Stomach smooth muscle (tissue), 2 donors: ENCODE measurements at regions not wholly inside any gene's neighbourhood (a gene's known extent, or its start where the extent isn't known, plus 50 kb on each side); places are given as distances from the start of the nearest gene placed in this dataset.

Experiments used
- H3K27ac ChIP-seq: one replicate; pipeline ENCODE4 v1.7.0; 2013; ENCODE audit warnings: mild to moderate bottlenecking, low read length, inconsistent platforms
- H3K27me3 ChIP-seq, 2 donors: one replicate each; pipeline ENCODE4 v1.7.0; 2013; ENCODE audit warnings: low read length in 2 of 2; ENCODE audit not compliant: insufficient read depth in 2 of 2, control insufficient read depth in 1 of 2
- H3K36me3 ChIP-seq, 2 donors: one replicate each; pipeline ENCODE4 v1.7.0; 2013; ENCODE audit warnings: low read length in 2 of 2; ENCODE audit not compliant: control insufficient read depth in 2 of 2, insufficient read depth in 2 of 2
- H3K4me1 ChIP-seq: one replicate; pipeline ENCODE4 v1.7.0; 2013; ENCODE audit warnings: low read length; ENCODE audit not compliant: control insufficient read depth, insufficient read depth
- H3K4me3 ChIP-seq, 2 donors: one replicate each; pipeline ENCODE4 v1.7.0; 2013; ENCODE audit warnings: low read length in 2 of 2
- H3K9ac ChIP-seq, 2 donors: one replicate each; pipeline ENCODE4 v1.7.0; 2013; ENCODE audit warnings: low read length in 2 of 2, mild to moderate bottlenecking in 1 of 2
- H3K9me3 ChIP-seq, 2 donors: one replicate each; pipeline ENCODE4 v1.7.0; 2013; ENCODE audit warnings: low read length in 2 of 2; ENCODE audit not compliant: control insufficient read depth in 2 of 2
- donor health status: healthy.
- donor health status: Pancreatic carcinoma.

DNA sequence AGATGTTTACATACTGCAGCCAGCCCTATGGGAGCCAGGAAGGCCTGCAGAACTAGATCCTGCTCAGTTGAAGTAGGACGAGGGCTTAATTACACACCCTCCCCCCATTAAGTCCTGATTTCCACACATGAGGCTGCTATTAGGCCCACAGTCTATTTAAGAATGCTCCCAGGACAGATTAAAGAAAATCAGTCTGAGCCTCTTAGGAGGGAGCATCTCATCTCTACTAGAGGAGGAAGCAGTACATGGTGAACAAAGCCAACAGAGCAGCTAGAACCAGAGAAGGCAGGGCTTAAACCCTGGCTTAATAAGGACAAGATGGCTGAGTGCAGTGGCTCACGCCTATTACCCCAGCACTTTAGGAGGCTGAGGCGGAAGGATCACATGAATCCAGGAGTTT, 55.8 kb upstream of the ARHGAP5 start:
- H3K27ac ChIP-seq: no peak overlapping the region
- H3K27me3 ChIP-seq: no peaks in the 10 kb centered on the region
- H3K4me1 ChIP-seq: peaks cover 3% of the 10 kb centered on the region

DNA sequence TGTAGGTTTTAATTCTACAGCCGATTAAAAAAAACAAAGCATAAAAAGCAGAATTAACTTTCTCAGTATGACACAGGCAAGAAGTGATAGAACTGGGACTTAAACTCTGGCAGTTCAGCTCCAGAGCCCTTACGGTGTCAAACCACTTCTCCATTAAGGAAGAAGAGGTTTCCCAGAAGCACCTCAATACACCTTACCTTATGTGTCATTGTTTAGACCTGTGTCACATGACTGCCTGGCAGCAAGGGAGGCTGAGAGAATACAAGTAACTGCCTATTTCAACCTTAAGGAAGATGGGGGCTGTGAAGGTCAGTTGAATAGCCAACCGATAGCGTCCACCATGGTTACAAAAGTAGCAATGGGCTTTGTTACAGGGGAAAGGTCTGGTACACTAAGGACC, 54.6 kb upstream of the ARHGAP5 start:
- Histone ChIP-seq H3K27ac (no peak overlapping the region), H3K9ac (no peak overlapping the region), H3K9me3 (no peaks in the 10 kb centered on the region), H3K4me3 (no peak overlapping the region), H3K36me3 (no peaks in the 10 kb centered on the region), H3K27me3 (no peaks in the 10 kb centered on the region), H3K4me1 (peaks cover 3% of the 10 kb centered on the region)

More for the DNA sequence above, 55.8 kb upstream of the ARHGAP5 start:
- Histone ChIP-seq H3K4me3 (no peak overlapping the region), H3K9ac (no peak overlapping the region), H3K36me3 (no peaks in the 10 kb centered on the region), H3K9me3 (no peaks in the 10 kb centered on the region)

DNA sequence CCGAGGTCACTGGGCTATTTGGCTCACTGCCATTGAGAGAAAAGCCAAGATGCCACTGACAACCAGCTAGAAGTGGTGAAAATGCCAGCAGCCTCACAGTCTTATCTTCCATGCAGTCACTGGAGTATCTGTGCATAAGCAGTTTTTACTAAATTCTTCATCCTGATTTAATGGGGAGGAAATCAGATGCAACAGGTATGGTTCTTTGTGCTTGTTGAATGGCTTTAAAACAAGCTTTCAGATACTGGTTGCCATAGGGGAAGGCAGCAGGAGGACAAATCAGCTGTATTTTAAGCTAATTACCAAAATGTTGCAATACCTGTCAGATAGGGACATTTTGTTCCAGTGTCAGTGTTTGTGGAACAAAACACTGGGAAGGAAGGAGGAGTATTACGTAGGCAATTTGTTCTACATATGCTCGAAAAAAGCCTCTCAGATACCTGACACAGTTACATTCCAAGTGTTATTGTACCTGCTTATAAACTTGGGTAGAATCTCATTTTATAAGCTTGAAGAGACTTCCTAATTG, 54.1 kb upstream of the ARHGAP5 start:
- H3K4me1 ChIP-seq: peaks cover 3% of the 10 kb centered on the region
- H3K27me3 ChIP-seq: no peaks in the 10 kb centered on the region
- no peak overlapping the region for H3K9ac ChIP-seq
- no peaks in the 10 kb centered on the region for H3K36me3 ChIP-seq
- H3K27ac ChIP-seq: no peak overlapping the region
- H3K4me3 ChIP-seq: no peak overlapping the region
- no peaks in the 10 kb centered on the region for H3K9me3 ChIP-seq

DNA sequence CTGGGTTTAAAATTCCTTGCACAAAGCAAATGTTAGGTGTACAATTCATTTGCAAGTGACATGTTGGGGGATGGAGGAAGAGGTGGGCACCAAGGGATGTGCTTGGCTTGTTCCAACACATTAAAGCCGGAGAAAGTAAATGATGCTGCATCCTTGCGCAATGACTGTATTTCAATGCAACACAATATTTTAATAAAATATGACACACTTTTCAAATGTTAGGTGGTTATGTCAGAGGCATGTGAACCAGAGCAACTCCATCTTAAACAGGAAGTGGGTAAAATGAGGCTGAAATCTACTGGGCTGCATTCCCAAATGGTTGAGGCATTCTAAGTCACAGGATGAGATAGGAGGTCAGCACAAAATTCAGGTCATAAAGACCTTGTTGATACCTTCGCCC, 53.6 kb upstream of the ARHGAP5 start:
- H3K4me3 ChIP-seq: no peak overlapping the region
- no peaks in the 10 kb centered on the region for H3K27me3 ChIP-seq
- no peak overlapping the region for H3K27ac ChIP-seq
- H3K36me3 ChIP-seq: no peaks in the 10 kb centered on the region
- H3K9me3 ChIP-seq: no peaks in the 10 kb centered on the region
- no peak overlapping the region for H3K9ac ChIP-seq
- H3K4me1 ChIP-seq: peaks cover 3% of the 10 kb centered on the region

DNA sequence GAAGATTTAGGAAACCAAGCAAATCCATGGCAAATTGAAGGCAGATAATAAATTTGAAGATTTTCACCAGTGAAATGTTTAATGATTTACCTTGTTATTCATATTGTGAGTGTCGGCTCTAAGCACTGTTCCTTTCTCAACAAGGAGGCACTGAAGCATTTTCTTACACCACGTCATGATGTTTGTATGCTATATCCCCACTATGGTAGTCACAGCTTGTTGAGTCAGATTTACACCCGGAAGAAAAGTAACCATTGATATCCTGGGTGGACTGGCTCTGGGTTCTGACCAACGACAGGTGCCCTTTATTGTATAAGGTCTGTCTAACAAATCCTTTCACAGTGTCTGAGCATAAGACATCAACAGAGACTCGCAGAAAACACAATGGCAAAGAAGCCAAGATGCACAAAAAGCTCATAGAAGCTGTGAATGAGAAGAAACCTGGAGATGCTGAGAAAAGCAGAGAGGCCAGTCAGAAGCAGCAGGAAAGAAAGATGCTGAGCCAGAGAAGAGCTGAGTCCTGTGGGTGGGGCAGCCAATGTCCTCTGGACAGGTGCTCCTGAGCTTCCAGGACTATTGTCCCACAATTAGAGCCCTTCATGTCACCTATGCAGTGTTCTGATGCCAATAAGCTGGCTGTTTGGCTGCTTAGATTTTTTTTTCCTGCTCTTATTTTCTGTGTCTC, 49.7 kb upstream of the ARHGAP5 start:
- Histone ChIP-seq H3K9ac (no peak overlapping the region), H3K27ac (no peak overlapping the region), H3K4me1 (no peaks in the 10 kb centered on the region), H3K9me3 (no peaks in the 10 kb centered on the region), H3K36me3 (no peaks in the 10 kb centered on the region), H3K27me3 (no peaks in the 10 kb centered on the region), H3K4me3 (no peak overlapping the region)
